HepG2 (cell line): ENCODE measurements at regions not wholly inside any gene's neighbourhood (a gene's known extent, or its start where the extent isn't known, plus 50 kb on each side); places are given as distances from the start of the nearest gene placed in this dataset.

Experiments
- ATAC-seq: fragments of 200-7000 bp; cut with Tn5 transposase; 3 replicates; pipeline ENCODE4 v1.9.1; 2020; ENCODE audit warnings: mild to moderate bottlenecking, moderate library complexity
- BruUV-seq: library from RNA; stranded (reverse); fragments of 400-500 nt; replicated peaks from 2 replicates; lab custom pipeline; 2021; lab: Mats Ljungman, UMichigan
- CTCF ChIA-PET: fragments of 300-600 bp; formaldehyde crosslinking; extraction: SDS; loops from one replicate; lab custom pipeline; 2021; ENCODE audit warnings: low total read pairs, inconsistent platforms, low intra/inter-chr PET ratio; lab: Yijun Ruan, JAX
- POLR2A ChIA-PET: fragments of 350-600 bp; sonication (Branson Sonifier 250); formaldehyde crosslinking; loops from one replicate; lab custom pipeline; 2020; ENCODE audit warnings: antibody characterized with exemption, inconsistent platforms; lab: Yijun Ruan, JAX
- DNase-seq: peaks from one replicate; pipeline ENCODE4 v3.0.0-alpha.2; 2015; ENCODE audit warnings: low spot score
- FAIRE-seq: peaks from 3 replicates; lab custom pipeline; 2011; peaks lifted over from hg19 to GRCh38; lab: Jason Lieb, UNC
- H2AFZ ChIP-seq: one replicate; pipeline ENCODE4 v1.6.1; 2011; ENCODE audit warnings: low read length, inconsistent platforms
- H3K27ac ChIP-seq: fragments of 300-600 bp; 3 replicates; pipeline ENCODE4 v1.8.0; 2011; ENCODE audit warnings: mixed run types, mild to moderate bottlenecking, mixed read lengths, low read length, inconsistent platforms; ENCODE audit not compliant: insufficient read depth; ENCODE audit errors: extremely low read length
- H3K27me3 ChIP-seq, 2 experiments: fragments of 200-600 bp in 1 of 2; 2 replicates in 1 of 2; 3 replicates in 1 of 2; pipeline versions ENCODE4 v1.6.0 to v1.8.0; 2011; ENCODE audit warnings: low read length in 2 of 2, mild to moderate bottlenecking in 2 of 2, moderate library complexity in 2 of 2, inconsistent platforms in 1 of 2; ENCODE audit not compliant: insufficient read depth in 2 of 2, control insufficient read depth in 1 of 2
- H3K36me3 ChIP-seq, 2 experiments: fragments of 200-600 bp in 1 of 2; replicated peaks in 1 of 2; 2 replicates in 1 of 2; 3 replicates in 1 of 2; pipeline versions ENCODE4 v1.5.1 to v1.8.0; 2011; ENCODE audit warnings: low read length in 2 of 2, inconsistent platforms in 1 of 2; ENCODE audit not compliant: insufficient read depth in 2 of 2, control insufficient read depth in 1 of 2
- H3K4me1 ChIP-seq: 2 replicates; pipeline ENCODE4 v1.5.1; 2012; ENCODE audit warnings: low read length, inconsistent platforms; ENCODE audit not compliant: insufficient read depth
- H3K4me2 ChIP-seq: 2 replicates; pipeline ENCODE4 v1.6.0; 2011; ENCODE audit warnings: low read depth, low read length, inconsistent platforms
- H3K4me3 ChIP-seq, 3 experiments: fragments of 200-600 bp in 1 of 3; sonication (generic), shearing (Covaris generic) in 1 of 3; replicated peaks in 1 of 3; 2 replicates each; pipeline ENCODE4 v1.5.1; 2011 to 2016; ENCODE audit warnings: low read length in 3 of 3, inconsistent platforms in 2 of 3, low read depth in 2 of 3, mild to moderate bottlenecking in 2 of 3, control low read depth in 1 of 3, mixed read lengths in 1 of 3; ENCODE audit not compliant: insufficient read depth in 1 of 3
- H3K79me2 ChIP-seq: one replicate; pipeline ENCODE4 v1.6.1; 2011; ENCODE audit warnings: low read length, inconsistent platforms; ENCODE audit not compliant: insufficient read depth
- H3K9ac ChIP-seq: 2 replicates; pipeline ENCODE4 v1.6.0; 2011; ENCODE audit warnings: mild to moderate bottlenecking, low read depth, low read length, inconsistent platforms; ENCODE audit not compliant: insufficient read depth
- H3K9me3 ChIP-seq: 2 replicates; pipeline ENCODE4 v1.5.1; 2012; ENCODE audit warnings: mild to moderate bottlenecking, low read length
- H4K20me1 ChIP-seq: 2 replicates; pipeline ENCODE4 v1.6.0; 2011; ENCODE audit warnings: inconsistent platforms, mild to moderate bottlenecking, low read length, moderate library complexity; ENCODE audit not compliant: insufficient read depth
- ARNT2 ChIP-seq: sonication (generic); formaldehyde crosslinking; IDR thresholded peaks from 2 replicates; pipeline ENCODE4 v1.8.0; 2022; ENCODE audit warnings: mild to moderate bottlenecking, low read depth, missing genetic modification reagents, moderate library complexity
- BRCA1 ChIP-seq: sonication (generic); formaldehyde crosslinking; IDR thresholded peaks from 2 replicates; pipeline ENCODE4 v1.4.0; 2020; ENCODE audit warnings: missing genetic modification reagents
- DNMT1 ChIP-seq: sonication (generic); formaldehyde crosslinking; IDR thresholded peaks from 2 replicates; pipeline ENCODE4 v1.5.1; 2020; ENCODE audit warnings: mild to moderate bottlenecking, missing genetic modification reagents
- FOSL2 ChIP-seq: sonication (generic); formaldehyde crosslinking; IDR thresholded peaks from 2 replicates; pipeline ENCODE4 v1.4.0; 2020; ENCODE audit warnings: missing genetic modification reagents
- HNF4G ChIP-seq, 2 experiments: sonication (generic) in 1 of 2; formaldehyde crosslinking in 1 of 2; IDR thresholded peaks; 2 replicates each; pipeline versions ENCODE4 v1.4.0 to v1.6.1; 2011 to 2020; ENCODE audit warnings: borderline replicate concordance in 2 of 2, low read depth in 2 of 2, mild to moderate bottlenecking in 2 of 2, low read length in 1 of 2, missing genetic modification reagents in 1 of 2, moderate library complexity in 1 of 2
- HOXA5 ChIP-seq: sonication (generic); formaldehyde crosslinking; IDR thresholded peaks from 2 replicates; pipeline ENCODE4 v1.4.0; 2020; ENCODE audit warnings: missing genetic modification reagents
- ISL2 ChIP-seq: sonication (generic); formaldehyde crosslinking; IDR thresholded peaks from 2 replicates; pipeline ENCODE4 v1.5.0; 2020; ENCODE audit warnings: missing genetic modification reagents
- KAT8 ChIP-seq: IDR thresholded peaks from 2 replicates; pipeline ENCODE4 v1.6.1; 2016; ENCODE audit warnings: missing genetic modification reagents, missing compliant biosample characterization
- KLF12 ChIP-seq: sonication (generic); formaldehyde crosslinking; IDR thresholded peaks from 2 replicates; pipeline ENCODE4 v1.4.0; 2020; ENCODE audit warnings: missing genetic modification reagents, borderline replicate concordance
- MTF2 ChIP-seq: sonication (generic); formaldehyde crosslinking; IDR thresholded peaks from 2 replicates; pipeline ENCODE4 v1.5.0; 2020; ENCODE audit warnings: missing genetic modification reagents, borderline replicate concordance
- NCOA2 ChIP-seq: sonication (generic); formaldehyde crosslinking; IDR thresholded peaks from 2 replicates; pipeline ENCODE4 v1.8.0; 2022; ENCODE audit warnings: inconsistent platforms
- NFIC ChIP-seq: IDR thresholded peaks from 2 replicates; pipeline ENCODE4 v1.6.1; 2012; ENCODE audit warnings: mild to moderate bottlenecking, low read length, inconsistent platforms
- NR2F6 ChIP-seq, 2 experiments: IDR thresholded peaks; 2 replicates each; pipeline ENCODE4 v1.6.1; 2016; ENCODE audit warnings: antibody characterized with exemption in 1 of 2, mild to moderate bottlenecking in 1 of 2
- RCOR2 ChIP-seq: IDR thresholded peaks from 2 replicates; pipeline ENCODE4 v1.6.1; 2016; ENCODE audit warnings: missing biosample characterization, missing genetic modification reagents
- SOX13 ChIP-seq, 3 experiments: fragments of 450-650 bp in 1 of 3; sonication (generic) in 1 of 3; formaldehyde crosslinking in 1 of 3; IDR thresholded peaks in 2 of 3; conservative IDR thresholded peaks in 1 of 3; 2 replicates each; pipeline versions ENCODE4 v1.5.0 to v1.6.1; 2016 to 2020; ENCODE audit warnings: antibody characterized with exemption in 1 of 3, mild to moderate bottlenecking in 1 of 3, missing compliant biosample characterization in 1 of 3, missing genetic modification reagents in 1 of 3, moderate library complexity in 1 of 3
- TARDBP ChIP-seq: sonication (generic); formaldehyde crosslinking; IDR thresholded peaks from 2 replicates; pipeline ENCODE4 v1.8.0; 2022; ENCODE audit warnings: mild to moderate bottlenecking, missing genetic modification reagents
- TGIF2 ChIP-seq: IDR thresholded peaks from 2 replicates; pipeline ENCODE4 v1.6.1; 2016; ENCODE audit warnings: control low read depth, missing compliant biosample characterization
- TOPORS ChIP-seq: sonication (generic); formaldehyde crosslinking; IDR thresholded peaks from 2 replicates; pipeline ENCODE4 v1.8.0; 2023; ENCODE audit warnings: mild to moderate bottlenecking, missing genetic modification reagents
- ZNF17 ChIP-seq: sonication (generic); formaldehyde crosslinking; IDR thresholded peaks from 2 replicates; pipeline ENCODE4 v1.5.0; 2020; ENCODE audit warnings: mild to moderate bottlenecking, missing genetic modification reagents
- ZNF350 ChIP-seq: sonication (generic); formaldehyde crosslinking; IDR thresholded peaks from 2 replicates; pipeline ENCODE4 v1.4.0; 2020; ENCODE audit warnings: mild to moderate bottlenecking, low read depth, missing genetic modification reagents, borderline replicate concordance
- ZNF44 ChIP-seq: sonication (generic); formaldehyde crosslinking; IDR thresholded peaks from 2 replicates; pipeline ENCODE4 v1.5.1; 2020; ENCODE audit warnings: mild to moderate bottlenecking, missing genetic modification reagents
- ZNF850 ChIP-seq: sonication (generic); formaldehyde crosslinking; conservative IDR thresholded peaks from 2 replicates; pipeline ENCODE4 v1.9.0; 2021; ENCODE audit warnings: mild to moderate bottlenecking, missing genetic modification reagents
- WGBS: methylation state at CpG from one replicate; pipeline ENCODE4 v1.1.6; 2017; ENCODE audit warnings: low lambda C conversion rate; 5-methylcytosine and 5-hydroxymethylcytosine counted together
- in situ Hi-C: cut with HindIII; loops from 2 replicates; pipeline ENCODE4 v1.10.0; 2017; ENCODE audit warnings: low pct_unique_long_range_greater_than_20kb; ENCODE audit not compliant: extremely low pct_ligation_motif_present
- intact Hi-C: fragments of 100-400 bp; cut with micrococcal nuclease; formaldehyde crosslinking; loops from one replicate; pipeline ENCODE4 v1.10.0; 2022; ENCODE audit not compliant: unreplicated experiment
- TF ChIP-seq, protein P1 (sequence below): sonication (generic); formaldehyde crosslinking; IDR thresholded peaks from 2 replicates; pipeline ENCODE4 v1.4.0; 2020; ENCODE audit warnings: missing genetic modification reagents, borderline replicate concordance

DNA sequence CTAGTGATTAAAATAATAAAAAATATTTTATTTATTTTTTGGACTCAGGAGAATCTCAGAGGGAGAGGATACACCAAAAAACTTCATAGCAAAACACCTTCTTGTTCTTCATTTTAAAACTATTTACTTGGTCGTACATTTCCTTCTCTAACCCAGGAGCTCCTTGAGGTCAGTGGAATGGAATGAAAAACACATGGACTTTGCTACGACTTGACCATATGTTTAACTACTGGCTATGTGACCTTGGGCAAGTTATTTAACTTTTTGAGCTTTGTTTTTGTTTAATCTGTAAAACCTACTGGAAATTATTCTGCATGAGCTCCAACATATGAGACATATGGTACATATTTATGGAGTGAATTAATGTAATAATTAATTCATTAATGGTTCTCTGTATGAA is 1005.5 kb upstream of the CITED2 start:
- Histone ChIP-seq H3K9me3 (peaks cover 16% of the 10 kb centered on the region), H3K4me2 (peak overlapping the region; percentile 44), H3K4me3 (peak overlapping the region in 1 of 3 experiments; percentile 15; a peak in 1 of 6 replicates), H3K4me1 (peaks cover 42% of the 10 kb centered on the region), H4K20me1 (no peaks in the 10 kb centered on the region), H3K36me3 (no peaks in the 10 kb centered on the region), H2AFZ (no peak overlapping the region), H3K27ac (peak overlapping the region; percentile 61), H3K9ac (no peak overlapping the region), H3K27me3 (no peaks in the 10 kb centered on the region), H3K79me2 (no peaks in the 10 kb centered on the region)
- ATAC-seq (peak; percentile 56), FAIRE-seq (peak; percentile 51), DNase-seq (peak; percentile 81)
- ChIA-PET POLR2A (interaction anchor here (0.8 to 2.3 kb wide), 5 partner anchors 8 to 1010 kb away, joined by 3 to 14 read pairs (median 6); partner anchors contain the start of gene CITED2), CTCF (no interaction called here)
- in situ Hi-C loops = no loop called here
- intact Hi-C loops = loop anchor here (1.0 to 2.0 kb wide), 2 partner anchors 8 to 1005 kb away; partner anchors contain the start of gene CITED2
- BruUV-seq = no TSS peak
- 2% methylated on average over 2 of the region's 2 CpGs for WGBS
- TF ChIP-seq MTF2 (CRISPR knock-in tag) (no peak), FOSL2 (peak; percentile 29; the same call in 1 of the 2 replicates), HOXA5 (CRISPR knock-in tag) (no peak), DNMT1 (no peak), HNF4G (IDR thresholded peaks at IDR 0.05; ENCODE audit: borderline replicate concordance, low read depth, low read length) (peak; percentile 56; the same call in 1 of the 2 replicates), HNF4G (CRISPR knock-in tag; IDR thresholded peaks at IDR 0.05; ENCODE audit: borderline replicate concordance, low read depth) (no peak), SOX13 (IDR thresholded peaks at IDR 0.05) (no peak), SOX13 (CRISPR knock-in tag; conservative IDR thresholded peaks at IDR 0.05 in 1 of 2, IDR thresholded peaks at IDR 0.05 in 1 of 2) (peak in 1 of 2 experiments; percentile 70; a peak in 1 of 4 replicates), NR2F6 (IDR thresholded peaks at IDR 0.05) (no peak), NR2F6 (CRISPR knock-in tag; IDR thresholded peaks at IDR 0.05) (peak; percentile 48; the same call in 1 of the 2 replicates), KAT8 (no peak), NCOA2 (CRISPR knock-in tag) (peak; percentile 75; the same call in 1 of the 2 replicates), KLF12 (CRISPR knock-in tag) (no peak), NFIC (peak; percentile 31; the same call in 1 of the 2 replicates), BRCA1 (CRISPR knock-in tag) (no peak), TOPORS (CRISPR knock-in tag) (no peak), ISL2 (peak; percentile 56), TARDBP (CRISPR knock-in tag) (no peak), ZNF17 (CRISPR knock-in tag) (no peak), ZNF44 (CRISPR knock-in tag) (no peak), ZNF850 (CRISPR knock-in tag) (no peak), TGIF2 (CRISPR knock-in tag) (no peak), ZNF350 (CRISPR knock-in tag) (no peak), ARNT2 (no peak), RCOR2 (CRISPR knock-in tag) (peak; percentile 15; the same call in 1 of the 2 replicates)
- TF ChIP-seq, protein P1, sequence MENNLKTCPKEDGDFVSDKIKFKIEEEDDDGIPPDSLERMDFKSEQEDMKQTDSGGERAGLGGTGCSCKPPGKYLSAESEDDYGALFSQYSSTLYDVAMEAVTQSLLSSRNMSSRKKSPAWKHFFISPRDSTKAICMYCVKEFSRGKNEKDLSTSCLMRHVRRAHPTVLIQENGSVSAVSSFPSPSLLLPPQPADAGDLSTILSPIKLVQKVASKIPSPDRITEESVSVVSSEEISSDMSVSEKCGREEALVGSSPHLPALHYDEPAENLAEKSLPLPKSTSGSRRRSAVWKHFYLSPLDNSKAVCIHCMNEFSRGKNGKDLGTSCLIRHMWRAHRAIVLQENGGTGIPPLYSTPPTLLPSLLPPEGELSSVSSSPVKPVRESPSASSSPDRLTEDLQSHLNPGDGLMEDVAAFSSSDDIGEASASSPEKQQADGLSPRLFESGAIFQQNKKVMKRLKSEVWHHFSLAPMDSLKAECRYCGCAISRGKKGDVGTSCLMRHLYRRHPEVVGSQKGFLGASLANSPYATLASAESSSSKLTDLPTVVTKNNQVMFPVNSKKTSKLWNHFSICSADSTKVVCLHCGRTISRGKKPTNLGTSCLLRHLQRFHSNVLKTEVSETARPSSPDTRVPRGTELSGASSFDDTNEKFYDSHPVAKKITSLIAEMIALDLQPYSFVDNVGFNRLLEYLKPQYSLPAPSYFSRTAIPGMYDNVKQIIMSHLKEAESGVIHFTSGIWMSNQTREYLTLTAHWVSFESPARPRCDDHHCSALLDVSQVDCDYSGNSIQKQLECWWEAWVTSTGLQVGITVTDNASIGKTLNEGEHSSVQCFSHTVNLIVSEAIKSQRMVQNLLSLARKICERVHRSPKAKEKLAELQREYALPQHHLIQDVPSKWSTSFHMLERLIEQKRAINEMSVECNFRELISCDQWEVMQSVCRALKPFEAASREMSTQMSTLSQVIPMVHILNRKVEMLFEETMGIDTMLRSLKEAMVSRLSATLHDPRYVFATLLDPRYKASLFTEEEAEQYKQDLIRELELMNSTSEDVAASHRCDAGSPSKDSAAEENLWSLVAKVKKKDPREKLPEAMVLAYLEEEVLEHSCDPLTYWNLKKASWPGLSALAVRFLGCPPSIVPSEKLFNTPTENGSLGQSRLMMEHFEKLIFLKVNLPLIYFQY (CRISPR knock-in tag) = no peak
